ENCODE measurements at regions not wholly inside any gene's neighbourhood (a gene's known extent, or its start where the extent isn't known, plus 50 kb on each side); places are given as distances from the start of the nearest gene placed in this dataset.

GRCh38 chr13:86020351-86021002 lies 221.3 kb upstream of the SLITRK6 start:
- H3K36me3 ChIP-seq (ENCODE audit: control insufficient read depth in 4 of 4, insufficient read depth in 3 of 4, low read depth in 1 of 4, low read length in 3 of 4): no peaks in the 10 kb centered on the region
- no peaks in the 10 kb centered on the region for H3K27me3 ChIP-seq (ENCODE audit: control insufficient read depth in 4 of 4, insufficient read depth in 4 of 4, low read length in 3 of 4)
- no peaks in the 10 kb centered on the region for H3K9me3 ChIP-seq (ENCODE audit: control insufficient read depth in 4 of 4, low read length in 3 of 4)
- no peak for DNase-seq (ENCODE audit: low spot score)
- H3K4me1 ChIP-seq (ENCODE audit: control insufficient read depth in 4 of 4, insufficient read depth in 4 of 4, low read length in 3 of 4): no peaks in the 10 kb centered on the region
- TF ChIP-seq GABPA (IDR thresholded peaks at IDR 0.05 in 1 of 2, conservative IDR thresholded peaks at IDR 0.05 in 1 of 2) (no peak), HNF4A (conservative IDR thresholded peaks at IDR 0.05) (no peak), NR2F2 (IDR thresholded peaks at IDR 0.05) (peak; percentile 55), YY1 (IDR thresholded peaks at IDR 0.05) (peak; percentile 17), HNF4G (IDR thresholded peaks at IDR 0.05) (no peak), FOXA2 (IDR thresholded peaks at IDR 0.05) (no peak), RXRA (IDR thresholded peaks at IDR 0.05) (no peak)
- WGBS: 39% methylated on average over 3 of the region's 3 CpGs
- H3K9ac ChIP-seq (ENCODE audit: low read depth in 1 of 2, low read length in 2 of 2): no peak overlapping the region
- no peak overlapping the region for H3K4me3 ChIP-seq (ENCODE audit: low read depth in 1 of 3, low read length in 3 of 3)
- H3K27ac ChIP-seq (ENCODE audit: low read depth in 1 of 2, low read length in 2 of 2): no peak overlapping the region

DNA sequence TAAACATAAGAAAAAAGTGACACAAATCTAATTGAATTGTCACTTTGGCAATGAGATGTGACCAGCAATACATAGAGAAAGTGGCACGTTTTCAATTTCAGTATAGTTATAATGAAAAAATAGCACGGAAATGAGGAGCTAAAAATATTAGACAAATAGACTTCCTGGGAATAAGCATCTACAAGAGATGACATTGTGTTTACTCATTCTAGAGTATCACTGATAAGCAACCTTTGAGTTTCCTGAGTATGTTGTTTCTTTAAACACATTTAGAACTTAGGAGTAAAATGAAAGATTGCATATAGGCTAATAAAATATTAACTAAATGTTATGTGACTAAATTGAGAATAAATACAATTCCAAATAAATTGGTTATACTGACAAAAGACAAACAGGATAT lies 207.1 kb upstream of the SLITRK6 start:
- DNase-seq (ENCODE audit: low spot score): no peak
- Histone ChIP-seq H3K27me3 (ENCODE audit: control insufficient read depth in 4 of 4, insufficient read depth in 4 of 4, low read length in 3 of 4) (no peaks in the 10 kb centered on the region), H3K9ac (ENCODE audit: low read depth in 1 of 2, low read length in 2 of 2) (no peak overlapping the region), H3K27ac (ENCODE audit: low read depth in 1 of 2, low read length in 2 of 2) (no peak overlapping the region), H3K9me3 (ENCODE audit: control insufficient read depth in 4 of 4, low read length in 3 of 4) (no peaks in the 10 kb centered on the region), H3K4me3 (ENCODE audit: low read depth in 1 of 3, low read length in 3 of 3) (no peak overlapping the region), H3K4me1 (ENCODE audit: control insufficient read depth in 4 of 4, insufficient read depth in 4 of 4, low read length in 3 of 4) (no peaks in the 10 kb centered on the region), H3K36me3 (ENCODE audit: control insufficient read depth in 4 of 4, insufficient read depth in 3 of 4, low read depth in 1 of 4, low read length in 3 of 4) (no peaks in the 10 kb centered on the region)
- no peak for TF ChIP-seq RAD21 (IDR thresholded peaks at IDR 0.05)
- TF ChIP-seq YY1 (IDR thresholded peaks at IDR 0.05): no peak
- TF ChIP-seq, protein P1, sequence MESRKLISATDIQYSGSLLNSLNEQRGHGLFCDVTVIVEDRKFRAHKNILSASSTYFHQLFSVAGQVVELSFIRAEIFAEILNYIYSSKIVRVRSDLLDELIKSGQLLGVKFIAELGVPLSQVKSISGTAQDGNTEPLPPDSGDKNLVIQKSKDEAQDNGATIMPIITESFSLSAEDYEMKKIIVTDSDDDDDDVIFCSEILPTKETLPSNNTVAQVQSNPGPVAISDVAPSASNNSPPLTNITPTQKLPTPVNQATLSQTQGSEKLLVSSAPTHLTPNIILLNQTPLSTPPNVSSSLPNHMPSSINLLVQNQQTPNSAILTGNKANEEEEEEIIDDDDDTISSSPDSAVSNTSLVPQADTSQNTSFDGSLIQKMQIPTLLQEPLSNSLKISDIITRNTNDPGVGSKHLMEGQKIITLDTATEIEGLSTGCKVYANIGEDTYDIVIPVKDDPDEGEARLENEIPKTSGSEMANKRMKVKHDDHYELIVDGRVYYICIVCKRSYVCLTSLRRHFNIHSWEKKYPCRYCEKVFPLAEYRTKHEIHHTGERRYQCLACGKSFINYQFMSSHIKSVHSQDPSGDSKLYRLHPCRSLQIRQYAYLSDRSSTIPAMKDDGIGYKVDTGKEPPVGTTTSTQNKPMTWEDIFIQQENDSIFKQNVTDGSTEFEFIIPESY (IDR thresholded peaks at IDR 0.05): no peak
- TF ChIP-seq TAF1 (conservative IDR thresholded peaks at IDR 0.05): no peak
- TF ChIP-seq RXRA (IDR thresholded peaks at IDR 0.05): no peak
- no peak for TF ChIP-seq MAX (IDR thresholded peaks at IDR 0.05)
- no peak for TF ChIP-seq EGR1 (IDR thresholded peaks at IDR 0.05; ENCODE audit: low read depth in 2 of 2)
- no peak for TF ChIP-seq FOXA2 (IDR thresholded peaks at IDR 0.05)
- TF ChIP-seq FOXA1 (IDR thresholded peaks at IDR 0.05): no peak
- no peak for TF ChIP-seq HNF4A (conservative IDR thresholded peaks at IDR 0.05)
- TF ChIP-seq HNF4G (IDR thresholded peaks at IDR 0.05): no peak
- WGBS: 40% methylated on average over 2 of the region's 2 CpGs

- TF ChIP-seq FOXA1 (IDR thresholded peaks at IDR 0.05): no peak
- TF ChIP-seq CTCF (IDR thresholded peaks at IDR 0.05; ENCODE audit: low read depth, low read length, missing input control): no peak
- TF ChIP-seq, protein P2, sequence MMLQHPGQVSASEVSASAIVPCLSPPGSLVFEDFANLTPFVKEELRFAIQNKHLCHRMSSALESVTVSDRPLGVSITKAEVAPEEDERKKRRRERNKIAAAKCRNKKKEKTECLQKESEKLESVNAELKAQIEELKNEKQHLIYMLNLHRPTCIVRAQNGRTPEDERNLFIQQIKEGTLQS (IDR thresholded peaks at IDR 0.05): no peak
- no peak for TF ChIP-seq EGR1 (IDR thresholded peaks at IDR 0.05; ENCODE audit: low read depth in 2 of 2)
- no peak for TF ChIP-seq TAF1 (conservative IDR thresholded peaks at IDR 0.05)
- no peak for TF ChIP-seq RAD21 (IDR thresholded peaks at IDR 0.05)
- no peak for TF ChIP-seq NR2F2 (IDR thresholded peaks at IDR 0.05)
- no peak for TF ChIP-seq RXRA (IDR thresholded peaks at IDR 0.05)
- no peak for TF ChIP-seq MAX (IDR thresholded peaks at IDR 0.05)
- TF ChIP-seq SP1 (IDR thresholded peaks at IDR 0.05): no peak
- TF ChIP-seq JUND (IDR thresholded peaks at IDR 0.05): no peak
- Histone ChIP-seq H3K9ac (ENCODE audit: low read depth in 1 of 2, low read length in 2 of 2) (no peak overlapping the region), H3K9me3 (ENCODE audit: control insufficient read depth in 4 of 4, low read length in 3 of 4) (no peaks in the 10 kb centered on the region)
Observed at GRCh38 chr13:86003029-86003428, 203.8 kb upstream of the SLITRK6 start.

More at GRCh38 chr13:86003029-86003428, 203.8 kb upstream of the SLITRK6 start:
- Histone ChIP-seq H3K4me3 (ENCODE audit: low read depth in 1 of 3, low read length in 3 of 3) (no peak overlapping the region), H3K4me1 (ENCODE audit: control insufficient read depth in 4 of 4, insufficient read depth in 4 of 4, low read length in 3 of 4) (no peaks in the 10 kb centered on the region), H3K27me3 (ENCODE audit: control insufficient read depth in 4 of 4, insufficient read depth in 4 of 4, low read length in 3 of 4) (no peaks in the 10 kb centered on the region), H3K36me3 (ENCODE audit: control insufficient read depth in 4 of 4, insufficient read depth in 3 of 4, low read depth in 1 of 4, low read length in 3 of 4) (no peaks in the 10 kb centered on the region), H3K27ac (ENCODE audit: low read depth in 1 of 2, low read length in 2 of 2) (no peak overlapping the region)
- 44% methylated on average over 2 of the region's 2 CpGs for WGBS
- no peak for DNase-seq (ENCODE audit: low spot score)

All from liver (tissue), 8 donors.